Heart right ventricle (tissue), 16 donors: ENCODE measurements at regions not wholly inside any gene's neighbourhood (a gene's known extent, or its start where the extent isn't known, plus 50 kb on each side); places are given as distances from the start of the nearest gene placed in this dataset.

Experiments used
- ATAC-seq, 8 donors: fragments of 200-7000 bp; cut with Tn5 transposase; one replicate each; pipeline ENCODE4 v1.9.1; 2020; ENCODE audit warnings: mild to moderate bottlenecking in 8 of 8, moderate library complexity in 8 of 8, moderate number of reproducible peaks in 1 of 8
- DNase-seq, 2 donors: peaks; one replicate each; pipeline ENCODE4 v3.0.0-alpha.2; 2020
- H3K27ac ChIP-seq, 10 donors: fragments of 200-600 bp; sonication (generic) in 2 of 10; one replicate each; pipeline versions ENCODE4 v1.5.0 to v1.8.0; 2020 to 2022; ENCODE audit warnings: mild to moderate bottlenecking in 3 of 10
- H3K27me3 ChIP-seq, 7 donors: fragments of 200-600 bp; one replicate each; pipeline ENCODE4 v1.8.0; 2021 to 2022; ENCODE audit warnings: mild to moderate bottlenecking in 2 of 7
- H3K36me3 ChIP-seq, 9 donors: fragments of 200-600 bp; sonication (generic) in 1 of 9; one replicate each; pipeline versions ENCODE4 v1.5.0 to v1.8.0; 2020 to 2022; ENCODE audit warnings: mild to moderate bottlenecking in 2 of 9
- H3K4me1 ChIP-seq, 9 donors: fragments of 200-600 bp; sonication (generic) in 1 of 9; one replicate each; pipeline versions ENCODE4 v1.5.0 to v1.8.0; 2020 to 2022; ENCODE audit warnings: mild to moderate bottlenecking in 4 of 9
- H3K4me3 ChIP-seq, 10 donors: fragments of 200-600 bp; sonication (generic) in 2 of 10; one replicate each; pipeline versions ENCODE4 v1.5.0 to v1.8.0; 2020 to 2022; ENCODE audit warnings: mild to moderate bottlenecking in 7 of 10, moderate library complexity in 2 of 10
- H3K9me3 ChIP-seq, 11 donors: fragments of 200-600 bp in 10 of 11; sonication (generic) in 2 of 11; one replicate each; pipeline versions ENCODE4 v1.5.0 to v1.8.0; 2013 to 2022; ENCODE audit warnings: mild to moderate bottlenecking in 2 of 11, control low read depth in 1 of 11, moderate library complexity in 1 of 11
- CTCF ChIP-seq, 9 donors: fragments of 200-600 bp; sonication (generic) in 2 of 9; IDR thresholded peaks; one replicate each; pipeline versions ENCODE4 v1.5.0 to v1.8.0; 2021 to 2022; ENCODE audit warnings: antibody characterized with exemption in 9 of 9, mild to moderate bottlenecking in 5 of 9, moderate library complexity in 1 of 9
- WGBS, 2 donors: extraction: QIAGEN DNeasy Blood & Tissue Kit; methylation state at CpG; one replicate each; pipeline ENCODE4 v1.1.7; 2013; ENCODE audit warnings: inconsistent platforms in 1 of 2; 5-methylcytosine and 5-hydroxymethylcytosine counted together
- intact Hi-C, 10 donors: fragments of 100-400 bp; cut with DNase I; formaldehyde crosslinking; loops; one replicate each; pipeline versions ENCODE4 v1.11.1 to v1.14.2; 2022
- donor health status: Arrhythmogenic right ventricular cardiomyopathy.
- donor health status: ischemic (EF 13 %, LVEDD 7.1; RV severe dilation, severe dysfunction).
- donor health status: healthy with polysubstance abuse.
- donor health status: DM: no; HTN: yes; CAD: no.
- donor health status: DM: no; HTN: no; CAD: no.
- donor health status: ischemic (EF 25% LVEDD 6.9; RV normal size, moderate dysfunction).
- donor health status: ischemic (EF 25% LVEDD 5.7; RV mildly dilated, moderate dysfunction).
- donor health status: healthy.
- donor health status: DM: yes; HTN: yes; CAD: no.
- donor health status: Ischemic cardiomyopathy.
- donor health status: ischemic (EF 35%, LVEDD 5.7; RV mildly dilated, moderate dysfunction).
- donor health status: nonischemic (EF 11% LVEDD 7.7; RV severe dilation, severe dysfunction).
- donor health status: DM: yes; HTN: yes; CAD: no.
- donor health status: PGD.
- donor health status: ischemic (EF 29% LVEDD 5.4; RV normal size, mild dysfunction).
- donor health status: nonischemic (EF 23%, LVEDD 6.1; RV moderate dilation, normal function).

GRCh38 chr11:109507331-109507730 is 85.3 kb downstream of the C11orf87 start:
- Histone ChIP-seq H3K4me3 (no peak overlapping the region), H3K9me3 (no peaks in the 10 kb centered on the region), H3K27me3 (no peaks in the 10 kb centered on the region), H3K36me3 (no peaks in the 10 kb centered on the region), H3K4me1 (no peaks in the 10 kb centered on the region), H3K27ac (no peak overlapping the region)
- ATAC-seq (no peak), DNase-seq (no peak)
- TF ChIP-seq CTCF (IDR thresholded peaks at IDR 0.05): no peak
- 77 to 79% methylated on average over 4 of the region's 4 CpGs for WGBS, 2 donors
- intact Hi-C loops: no loop called here

GRCh38 chr11:109507836-109508561 is 86.0 kb downstream of the C11orf87 start:
- no peak for DNase-seq
- H3K27me3 ChIP-seq: no peaks in the 10 kb centered on the region
- H3K4me1 ChIP-seq: no peaks in the 10 kb centered on the region
- no peak overlapping the region for H3K27ac ChIP-seq
- ATAC-seq: no peak
- WGBS, 2 donors: 76 to 80% methylated on average over 1 of the region's 1 CpG
- no peak overlapping the region for H3K4me3 ChIP-seq
- TF ChIP-seq CTCF (IDR thresholded peaks at IDR 0.05): no peak
- H3K36me3 ChIP-seq: no peaks in the 10 kb centered on the region
- intact Hi-C loops: no loop called here
- no peaks in the 10 kb centered on the region for H3K9me3 ChIP-seq

GRCh38 chr11:109508943-109509342 is 87.0 kb downstream of the C11orf87 start:
- intact Hi-C loops: no loop called here
- WGBS, 2 donors: 83 to 94% methylated on average over 2 of the region's 2 CpGs

GRCh38 chr11:109510316-109510715 is 88.3 kb downstream of the C11orf87 start:
- DNase-seq (no peak), ATAC-seq (no peak)
- no peaks in the 10 kb centered on the region for H3K4me1 ChIP-seq
- H3K9me3 ChIP-seq: no peaks in the 10 kb centered on the region
- H3K27me3 ChIP-seq: no peaks in the 10 kb centered on the region
- intact Hi-C loops: no loop called here
- H3K4me3 ChIP-seq: no peak overlapping the region
- no peak overlapping the region for H3K27ac ChIP-seq
- 65 to 68% methylated on average over 1 of the region's 1 CpG for WGBS, 2 donors
- H3K36me3 ChIP-seq: no peaks in the 10 kb centered on the region
- TF ChIP-seq CTCF (IDR thresholded peaks at IDR 0.05): no peak

More at GRCh38 chr11:109508943-109509342, 87.0 kb downstream of the C11orf87 start:
- no peak overlapping the region for H3K4me3 ChIP-seq
- ATAC-seq (no peak), DNase-seq (no peak)
- H3K27ac ChIP-seq: no peak overlapping the region
- no peaks in the 10 kb centered on the region for H3K9me3 ChIP-seq
- no peaks in the 10 kb centered on the region for H3K4me1 ChIP-seq
- no peaks in the 10 kb centered on the region for H3K27me3 ChIP-seq
- no peaks in the 10 kb centered on the region for H3K36me3 ChIP-seq
- TF ChIP-seq CTCF (IDR thresholded peaks at IDR 0.05): no peak
